Heart left ventricle (tissue), 16 donors: ENCODE measurements at regions not wholly inside any gene's neighbourhood (a gene's known extent, or its start where the extent isn't known, plus 50 kb on each side); places are given as distances from the start of the nearest gene placed in this dataset.
"Not testable (repeated sequence)": the region's sequence is repeated elsewhere in the genome, so short reads cannot be mapped to it uniquely, and the experiment has no call there.

ENCODE experiments used
- ATAC-seq, 4 donors: fragments of 200-7000 bp; cut with Tn5 transposase; one replicate each; pipeline ENCODE4 v1.9.1; 2020 to 2022; ENCODE audit warnings: moderate library complexity in 4 of 4, mild to moderate bottlenecking in 3 of 4, moderate number of reproducible peaks in 1 of 4
- DNase-seq, 5 donors: peaks; one replicate each; pipeline ENCODE4 v3.0.0-alpha.2; 2020
- H3K27ac ChIP-seq, 12 donors: fragments of 200-600 bp; sonication (generic) in 4 of 12; one replicate each; pipeline versions ENCODE4 v1.5.0 to v1.8.0; 2016 to 2022; ENCODE audit warnings: mild to moderate bottlenecking in 2 of 12
- H3K27me3 ChIP-seq, 9 donors: fragments of 200-600 bp; sonication (generic) in 2 of 9; one replicate each; pipeline versions ENCODE4 v1.5.1 to v1.8.0; 2016 to 2022; ENCODE audit warnings: mild to moderate bottlenecking in 3 of 9
- H3K36me3 ChIP-seq, 9 donors: fragments of 200-600 bp; sonication (generic) in 2 of 9; one replicate each; pipeline versions ENCODE4 v1.5.0 to v1.8.0; 2018 to 2022; ENCODE audit warnings: mild to moderate bottlenecking in 2 of 9
- H3K4me1 ChIP-seq, 12 donors: fragments of 200-600 bp; sonication (generic) in 4 of 12; one replicate each; pipeline versions ENCODE4 v1.5.0 to v1.8.0; 2016 to 2022; ENCODE audit warnings: mild to moderate bottlenecking in 3 of 12
- H3K4me3 ChIP-seq, 12 donors: fragments of 200-600 bp; sonication (generic) in 4 of 12; one replicate each; pipeline versions ENCODE4 v1.5.0 to v1.8.0; 2017 to 2022; ENCODE audit warnings: mild to moderate bottlenecking in 9 of 12, moderate library complexity in 4 of 12
- H3K9me3 ChIP-seq, 12 donors: fragments of 200-600 bp; sonication (generic) in 4 of 12; one replicate each; pipeline versions ENCODE4 v1.5.0 to v1.8.0; 2016 to 2022; ENCODE audit warnings: mild to moderate bottlenecking in 1 of 12
- POLR2A ChIP-seq, 2 donors: fragments of 450-650 bp; IDR thresholded peaks; one replicate each; pipeline ENCODE4 v1.6.1; 2017; ENCODE audit warnings: antibody characterized with exemption in 2 of 2, mild to moderate bottlenecking in 2 of 2, moderate library complexity in 2 of 2
- WGBS, 4 donors: extraction: QIAGEN DNeasy Blood & Tissue Kit in 2 of 4; methylation state at CpG; one replicate each; pipeline versions ENCODE4 v1.1.5 to v1.1.7; 2013 to 2018; 5-methylcytosine and 5-hydroxymethylcytosine counted together
- intact Hi-C, 10 donors: fragments of 100-400 bp; cut with DNase I; formaldehyde crosslinking; loops; one replicate each; pipeline versions ENCODE4 v1.11.1 to v1.14.2; 2022
- TF ChIP-seq, protein P1 (sequence below), 12 donors: fragments of 200-600 bp; sonication (generic) in 4 of 12; IDR thresholded peaks; one replicate each; pipeline versions ENCODE4 v1.5.0 to v1.8.0; 2018 to 2022; ENCODE audit warnings: antibody characterized with exemption in 12 of 12, mild to moderate bottlenecking in 5 of 12
- donor health status: ischemic (EF 13 %, LVEDD 7.1; RV severe dilation, severe dysfunction).
- donor health status: healthy with polysubstance abuse.
- donor health status: DM: no; HTN: yes; CAD: no.
- donor health status: DM: no; HTN: no; CAD: no.
- donor health status: ischemic (EF 25% LVEDD 6.9; RV normal size, moderate dysfunction).
- donor health status: ischemic (EF 25% LVEDD 5.7; RV mildly dilated, moderate dysfunction).
- donor health status: healthy.
- donor health status: DM: yes; HTN: yes; CAD: no.
- donor health status: ischemic (EF 35%, LVEDD 5.7; RV mildly dilated, moderate dysfunction).
- donor health status: nonischemic (EF 11% LVEDD 7.7; RV severe dilation, severe dysfunction).
- donor health status: DM: yes; HTN: yes; CAD: no.
- donor health status: PGD.
- donor health status: ischemic (EF 29% LVEDD 5.4; RV normal size, mild dysfunction).
- donor health status: nonischemic (EF 23%, LVEDD 6.1; RV moderate dilation, normal function).

DNA sequence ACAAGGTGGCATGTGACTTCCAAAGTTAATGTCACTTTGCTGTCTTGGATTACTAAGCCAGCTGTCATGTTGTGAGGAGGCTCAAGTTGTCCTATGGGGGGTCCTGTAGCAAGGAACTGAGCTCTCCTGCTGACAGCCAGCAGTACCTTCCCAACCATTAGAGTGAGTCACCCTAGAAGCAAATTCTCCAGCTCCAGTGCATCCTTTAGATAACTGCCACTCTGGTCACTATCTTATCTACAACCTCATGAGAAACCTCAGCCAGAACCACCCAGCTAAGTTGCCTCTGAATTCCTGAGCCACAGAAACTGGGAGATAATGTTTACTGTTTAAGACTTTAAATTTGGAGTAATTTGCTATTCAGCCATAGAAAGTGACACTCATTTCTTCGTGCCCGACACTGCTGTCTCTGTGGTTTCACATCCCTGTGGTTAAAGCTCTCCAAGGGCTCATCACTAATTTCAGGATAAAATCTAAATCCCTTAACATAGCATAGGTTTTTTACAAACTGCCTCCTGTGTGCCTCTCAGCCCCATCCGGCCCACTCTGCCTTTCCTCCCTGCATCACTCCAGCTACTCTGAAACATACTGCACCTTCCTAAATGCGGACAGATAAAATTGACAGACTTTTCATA lies 83.5 kb downstream of the PRR15 start:
- intact Hi-C loops, result no loop called here
- no peak for DNase-seq
- Histone ChIP-seq H3K27ac (no peak overlapping the region), H3K4me1 (peaks cover 0 to 23% (median 2%) of the 10 kb centered on the region in 12 donors), H3K9me3 (no peaks in the 10 kb centered on the region), H3K27me3 (no peaks in the 10 kb centered on the region), H3K36me3 (no peaks in the 10 kb centered on the region), H3K4me3 (no peak overlapping the region)
- 74 to 85% (median 80%) methylated on average over 4 of the region's 4 CpGs for WGBS, 4 donors
- no peak for ATAC-seq
- no peak for TF ChIP-seq POLR2A (IDR thresholded peaks at IDR 0.05)
- TF ChIP-seq, protein P1, sequence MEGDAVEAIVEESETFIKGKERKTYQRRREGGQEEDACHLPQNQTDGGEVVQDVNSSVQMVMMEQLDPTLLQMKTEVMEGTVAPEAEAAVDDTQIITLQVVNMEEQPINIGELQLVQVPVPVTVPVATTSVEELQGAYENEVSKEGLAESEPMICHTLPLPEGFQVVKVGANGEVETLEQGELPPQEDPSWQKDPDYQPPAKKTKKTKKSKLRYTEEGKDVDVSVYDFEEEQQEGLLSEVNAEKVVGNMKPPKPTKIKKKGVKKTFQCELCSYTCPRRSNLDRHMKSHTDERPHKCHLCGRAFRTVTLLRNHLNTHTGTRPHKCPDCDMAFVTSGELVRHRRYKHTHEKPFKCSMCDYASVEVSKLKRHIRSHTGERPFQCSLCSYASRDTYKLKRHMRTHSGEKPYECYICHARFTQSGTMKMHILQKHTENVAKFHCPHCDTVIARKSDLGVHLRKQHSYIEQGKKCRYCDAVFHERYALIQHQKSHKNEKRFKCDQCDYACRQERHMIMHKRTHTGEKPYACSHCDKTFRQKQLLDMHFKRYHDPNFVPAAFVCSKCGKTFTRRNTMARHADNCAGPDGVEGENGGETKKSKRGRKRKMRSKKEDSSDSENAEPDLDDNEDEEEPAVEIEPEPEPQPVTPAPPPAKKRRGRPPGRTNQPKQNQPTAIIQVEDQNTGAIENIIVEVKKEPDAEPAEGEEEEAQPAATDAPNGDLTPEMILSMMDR (IDR thresholded peaks at IDR 0.05), result no peak

DNA sequence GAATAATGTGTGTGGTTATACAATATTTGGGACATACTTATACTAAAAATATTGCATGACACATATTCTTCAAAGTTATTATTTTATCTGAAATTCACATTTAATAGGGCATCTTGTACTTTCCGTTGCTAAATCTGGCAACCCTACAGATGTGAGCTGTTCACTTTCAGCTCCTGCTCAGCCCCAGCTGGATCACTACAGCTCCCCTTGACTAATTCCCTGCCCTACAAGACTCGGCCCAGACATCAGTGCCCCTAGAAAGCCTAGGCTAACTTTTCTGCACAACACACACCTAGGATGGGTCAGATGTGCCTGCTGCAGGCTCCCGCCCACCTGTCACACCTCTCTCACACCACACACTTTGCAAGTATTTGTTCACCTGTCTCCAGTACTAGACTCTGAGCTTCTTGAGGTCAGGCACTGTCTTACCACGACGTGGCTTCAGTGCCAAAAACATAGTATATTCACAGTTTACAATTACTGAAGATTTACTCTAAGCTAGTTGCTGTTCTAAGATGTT lies 84.1 kb downstream of the PRR15 start:
- 74 to 78% (median 76%) methylated on average over 5 of the region's 5 CpGs for WGBS, 4 donors
- H3K27me3 ChIP-seq, H3K36me3 ChIP-seq, H3K4me3 ChIP-seq, intact Hi-C loops, DNase-seq, H3K9me3 ChIP-seq, H3K27ac ChIP-seq: not testable (repeated sequence)
- ATAC-seq, result peak in 2 of 4 donors; percentile 28 to 32
- H3K4me1 ChIP-seq, result peaks cover 0 to 29% (median 4%) of the 10 kb centered on the region in 12 donors

DNA sequence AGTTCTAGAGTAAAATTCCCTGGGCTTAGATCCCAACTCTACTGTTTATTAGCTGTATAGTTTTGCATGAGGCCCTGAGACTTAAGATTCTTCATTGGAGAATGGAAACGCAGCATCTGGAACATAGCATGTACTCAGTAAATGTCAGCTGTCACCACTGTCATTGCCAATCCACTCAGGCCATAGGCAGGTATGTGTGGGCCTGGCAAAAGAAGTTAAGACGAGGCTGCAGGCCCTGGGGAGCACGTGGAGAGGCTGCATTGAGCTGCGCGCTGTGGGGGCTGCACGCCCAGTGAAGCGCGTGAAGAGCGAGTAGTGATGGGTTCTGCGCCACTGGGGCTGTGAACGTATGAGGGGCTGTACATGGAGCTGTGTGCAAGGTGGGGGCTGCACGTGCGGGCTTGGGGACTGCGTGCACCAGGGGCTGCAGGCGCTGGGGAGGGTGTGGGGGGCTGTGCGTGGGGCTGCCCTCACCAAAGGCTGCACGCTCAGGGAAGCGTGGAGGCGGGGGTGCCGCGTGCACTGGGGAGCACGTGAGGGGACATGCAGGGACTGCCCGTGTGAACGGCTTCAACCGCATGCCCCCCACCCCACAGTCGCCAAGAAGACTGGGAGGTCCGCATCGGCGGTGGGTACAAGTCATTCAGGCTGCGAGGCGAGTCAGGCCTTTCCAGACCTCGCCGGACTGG lies 85.5 kb downstream of the PRR15 start:
- Histone ChIP-seq H3K27me3 (no peaks in the 10 kb centered on the region), H3K4me1 (peaks cover 0 to 36% (median 4%) of the 10 kb centered on the region in 12 donors), H3K27ac (no peak overlapping the region), H3K9me3 (no peaks in the 10 kb centered on the region), H3K36me3 (no peaks in the 10 kb centered on the region), H3K4me3 (no peak overlapping the region)
- DNase-seq (no peak), ATAC-seq (peak in 2 of 4 donors; percentile 46 to 55)
- TF ChIP-seq, protein P1 (IDR thresholded peaks at IDR 0.05), result no peak
- no peak for TF ChIP-seq POLR2A (IDR thresholded peaks at IDR 0.05)
- intact Hi-C loops, result no loop called here
- WGBS, 4 donors, result 93 to 96% (median 95%) methylated on average over 19 to 33 of the region's 33 CpGs

DNA sequence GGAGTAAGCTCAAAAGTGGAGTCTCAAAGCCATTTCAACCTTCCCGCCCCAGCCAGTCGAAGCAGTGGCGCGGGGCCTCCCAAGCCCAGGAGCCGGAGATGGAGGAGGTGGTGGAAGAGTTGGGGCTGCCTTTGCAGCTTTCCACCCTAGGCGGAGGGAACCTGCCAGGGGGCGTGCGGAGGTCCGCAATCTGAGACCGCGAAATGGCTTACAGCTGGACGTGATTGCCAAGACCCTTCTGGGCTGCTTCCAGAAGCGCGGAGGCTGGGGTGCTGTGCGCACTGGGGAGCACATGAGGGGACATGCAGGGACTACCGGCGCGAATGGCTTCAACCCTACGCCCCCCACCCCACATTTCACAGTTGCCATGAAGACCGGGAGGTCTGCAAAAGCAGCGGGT lies 86.2 kb downstream of the PRR15 start:
- Histone ChIP-seq H3K4me1 (peaks cover 0 to 36% (median 4%) of the 10 kb centered on the region in 12 donors), H3K4me3 (no peak overlapping the region), H3K27me3 (no peaks in the 10 kb centered on the region), H3K36me3 (no peaks in the 10 kb centered on the region), H3K9me3 (no peaks in the 10 kb centered on the region), H3K27ac (no peak overlapping the region)
- intact Hi-C loops, result loop anchor here in 1 of 10 donors (5.0 to 10.0 kb wide), 2 partner anchors 97 to 275 kb away; no protein-coding TSS in a partner anchor
- ATAC-seq, result no peak
- TF ChIP-seq, protein P1 (IDR thresholded peaks at IDR 0.05), result no peak
- TF ChIP-seq POLR2A (IDR thresholded peaks at IDR 0.05), result no peak
- DNase-seq, result no peak
- WGBS, 4 donors, result 95 to 100% (median 98%) methylated on average over 4 to 21 of the region's 21 CpGs
